Prostate gland (tissue), 2 donors: ENCODE measurements at regions not wholly inside any gene's neighbourhood (a gene's known extent, or its start where the extent isn't known, plus 50 kb on each side); places are given as distances from the start of the nearest gene placed in this dataset.

Source experiments
- DNase-seq: peaks from one replicate; pipeline ENCODE4 v3.0.0-alpha.2; 2019; ENCODE audit warnings: low spot score
- H3K27ac ChIP-seq, 2 donors: fragments of 200-600 bp; sonication (generic); 2 replicates each; pipeline ENCODE4 v1.5.1; 2017 to 2019
- H3K27me3 ChIP-seq: fragments of 200-600 bp; sonication (generic); replicated peaks from 2 replicates; pipeline ENCODE4 v1.5.1; 2019; ENCODE audit not compliant: insufficient read depth
- H3K36me3 ChIP-seq, 2 donors: fragments of 200-600 bp; sonication (generic); 1 replicate in 1 of 2; 2 replicates in 1 of 2; pipeline versions ENCODE4 v1.5.1 to v1.8.1; 2017 to 2019
- H3K4me1 ChIP-seq: fragments of 200-600 bp; sonication (generic); replicated peaks from 2 replicates; pipeline ENCODE4 v1.5.1; 2019
- H3K4me3 ChIP-seq, 2 donors: fragments of 200-600 bp; sonication (generic); 2 replicates each; pipeline ENCODE4 v1.5.1; 2017 to 2019
- H3K9me3 ChIP-seq: fragments of 200-600 bp; sonication (generic); 2 replicates; pipeline ENCODE4 v1.5.1; 2017
- CTCF ChIP-seq, 4 experiments: fragments of 200-600 bp in 2 of 4; fragments of 450-650 bp in 2 of 4; sonication (generic) in 2 of 4; IDR thresholded peaks; 1 replicate in 3 of 4; 2 replicates in 1 of 4; pipeline ENCODE4 v1.5.1; 2016 to 2019; ENCODE audit warnings: antibody characterized with exemption in 4 of 4, mild to moderate bottlenecking in 2 of 4, moderate library complexity in 2 of 4
- POLR2A ChIP-seq: fragments of 450-650 bp; IDR thresholded peaks from one replicate; pipeline ENCODE4 v1.6.1; 2016; ENCODE audit warnings: antibody characterized with exemption, mild to moderate bottlenecking
- POLR2AphosphoS5 ChIP-seq: sonication (generic); formaldehyde crosslinking; IDR thresholded peaks from one replicate; pipeline ENCODE4 v1.6.1; 2017; ENCODE audit warnings: antibody characterized with exemption
- WGBS: methylation state at CpG from one replicate; pipeline ENCODE4 v1.1.5; 2018; 5-methylcytosine and 5-hydroxymethylcytosine counted together
- intact Hi-C: fragments of 100-400 bp; cut with DNase I; formaldehyde crosslinking; loops from one replicate; pipeline ENCODE4 v1.14.2; 2022

GRCh38 chr4:181420950-181421349, 822.3 kb upstream of the TENM3 start:
- Histone ChIP-seq H3K4me3 (no peak overlapping the region), H3K9me3 (no peaks in the 10 kb centered on the region), H3K27me3 (no peaks in the 10 kb centered on the region), H3K36me3 (no peaks in the 10 kb centered on the region), H3K27ac (no peak overlapping the region), H3K4me1 (no peaks in the 10 kb centered on the region)
- intact Hi-C loops: no loop called here
- WGBS: 81% methylated on average over 2 of the region's 2 CpGs
- TF ChIP-seq CTCF (IDR thresholded peaks at IDR 0.05) (no peak), POLR2AphosphoS5 (no peak), POLR2A (no peak)
- no peak for DNase-seq

GRCh38 chr4:181424362-181425016, 818.7 kb upstream of the TENM3 start:
- TF ChIP-seq POLR2A: no peak
- TF ChIP-seq POLR2AphosphoS5: no peak
- no peak for TF ChIP-seq CTCF (IDR thresholded peaks at IDR 0.05)
- H3K4me3 ChIP-seq: no peak overlapping the region
- 69% methylated on average over 2 of the region's 2 CpGs for WGBS
- H3K4me1 ChIP-seq: no peaks in the 10 kb centered on the region
- no peaks in the 10 kb centered on the region for H3K36me3 ChIP-seq
- no peak overlapping the region for H3K27ac ChIP-seq
- no peaks in the 10 kb centered on the region for H3K9me3 ChIP-seq
- no peak for DNase-seq
- intact Hi-C loops: no loop called here
- H3K27me3 ChIP-seq: no peaks in the 10 kb centered on the region

- H3K4me1 ChIP-seq: no peaks in the 10 kb centered on the region
- no peak overlapping the region for H3K27ac ChIP-seq
- H3K9me3 ChIP-seq: no peaks in the 10 kb centered on the region
- no peak overlapping the region for H3K4me3 ChIP-seq
- DNase-seq: no peak
- H3K36me3 ChIP-seq: no peaks in the 10 kb centered on the region
- intact Hi-C loops: no loop called here
- TF ChIP-seq POLR2AphosphoS5 (no peak), POLR2A (no peak), CTCF (IDR thresholded peaks at IDR 0.05) (no peak)
- 69% methylated on average over 3 of the region's 3 CpGs for WGBS
- no peaks in the 10 kb centered on the region for H3K27me3 ChIP-seq
These were observed 816.1 kb upstream of the TENM3 start for GRCh38 chr4:181427076-181427475.

GRCh38 chr4:181431006-181431405, 812.2 kb upstream of the TENM3 start:
- no peaks in the 10 kb centered on the region for H3K36me3 ChIP-seq
- H3K9me3 ChIP-seq: no peaks in the 10 kb centered on the region
- no peak for DNase-seq
- H3K27me3 ChIP-seq: no peaks in the 10 kb centered on the region
- 13% methylated on average over 1 of the region's 1 CpG for WGBS
- no peak overlapping the region for H3K4me3 ChIP-seq
- no peaks in the 10 kb centered on the region for H3K4me1 ChIP-seq
- intact Hi-C loops: no loop called here
- H3K27ac ChIP-seq: no peak overlapping the region
- no peak for TF ChIP-seq POLR2A
- no peak for TF ChIP-seq CTCF (IDR thresholded peaks at IDR 0.05)
- no peak for TF ChIP-seq POLR2AphosphoS5

- no peaks in the 10 kb centered on the region for H3K36me3 ChIP-seq
- DNase-seq: no peak
- H3K4me1 ChIP-seq: no peaks in the 10 kb centered on the region
- 85% methylated on average over 3 of the region's 3 CpGs for WGBS
- no peaks in the 10 kb centered on the region for H3K9me3 ChIP-seq
- no peak overlapping the region for H3K4me3 ChIP-seq
- TF ChIP-seq CTCF (IDR thresholded peaks at IDR 0.05): no peak
- no peak for TF ChIP-seq POLR2A
- no peak for TF ChIP-seq POLR2AphosphoS5
- H3K27ac ChIP-seq: no peak overlapping the region
- H3K27me3 ChIP-seq: no peaks in the 10 kb centered on the region
- intact Hi-C loops: no loop called here
These were observed 811.5 kb upstream of the TENM3 start for GRCh38 chr4:181431661-181432060.
